K562 (cell line): ENCODE measurements at regions not wholly inside any gene's neighbourhood (a gene's known extent, or its start where the extent isn't known, plus 50 kb on each side); places are given as distances from the start of the nearest gene placed in this dataset.
A peak's percentile ranks its signal among the peaks of the same experiment; 100 is the strongest.

ENCODE experiments used
- ATAC-seq: fragments of 200-7000 bp; cut with Tn5 transposase; 3 replicates; pipeline ENCODE4 v1.9.1; 2020; ENCODE audit warnings: moderate library complexity
- BruUV-seq: library from RNA; stranded (reverse); fragments of 400-500 nt; replicated peaks from 2 replicates; lab custom pipeline; 2021; lab: Mats Ljungman, UMichigan
- CTCF ChIA-PET: fragments of 300-600 bp; formaldehyde crosslinking; extraction: SDS; loops from one replicate; lab custom pipeline; 2021; ENCODE audit warnings: low intra/inter-chr PET ratio; lab: Yijun Ruan, JAX
- POLR2A ChIA-PET: fragments of 300-600, 350-650 bp; sonication (Branson Sonifier 250); formaldehyde crosslinking; extraction: SDS; loops from one replicate; lab custom pipeline; 2021; ENCODE audit warnings: antibody characterized with exemption, inconsistent platforms; lab: Yijun Ruan, JAX
- DNase-seq, 4 experiments: peaks; one replicate each; pipeline versions ENCODE4 v3.0.0 to v3.0.0-alpha.2; 2011 to 2018; ENCODE audit warnings: low spot score in 3 of 4, mixed read lengths in 3 of 4; ENCODE audit errors: extremely low read depth in 1 of 4
- FAIRE-seq: peaks from 2 replicates; lab custom pipeline; 2011; peaks lifted over from hg19 to GRCh38; lab: Jason Lieb, UNC
- H2AFZ ChIP-seq: 2 replicates; pipeline ENCODE4 v1.6.0; 2011; ENCODE audit warnings: low read depth, low read length, control low read depth, inconsistent platforms
- H3K27ac ChIP-seq: fragments of 200-600 bp; 3 replicates; pipeline ENCODE4 v1.8.0; 2011; ENCODE audit warnings: low read depth, mild to moderate bottlenecking, control low read depth, inconsistent platforms, low read length, moderate library complexity, mixed read lengths; ENCODE audit errors: extremely low read depth
- H3K27me3 ChIP-seq, 2 experiments: fragments of 300-600 bp in 1 of 2; 2 replicates in 1 of 2; 3 replicates in 1 of 2; pipeline versions ENCODE4 v1.6.0 to v1.8.0; 2011; ENCODE audit warnings: inconsistent platforms in 2 of 2, low read length in 2 of 2, mild to moderate bottlenecking in 1 of 2, mixed read lengths in 1 of 2, moderate library complexity in 1 of 2; ENCODE audit not compliant: control insufficient read depth in 2 of 2, insufficient read depth in 2 of 2
- H3K36me3 ChIP-seq: fragments of 300-600 bp; 3 replicates; pipeline ENCODE4 v1.8.0; 2011; ENCODE audit warnings: mild to moderate bottlenecking, low read length, inconsistent platforms; ENCODE audit not compliant: control insufficient read depth, insufficient read depth
- H3K4me1 ChIP-seq, 2 experiments: fragments of 200-600 bp in 1 of 2; replicated peaks in 1 of 2; 2 replicates in 1 of 2; 3 replicates in 1 of 2; pipeline versions ENCODE4 v1.5.1 to v1.8.0; 2011; ENCODE audit warnings: inconsistent platforms in 2 of 2, low read length in 2 of 2, mild to moderate bottlenecking in 1 of 2, mixed read lengths in 1 of 2, moderate library complexity in 1 of 2; ENCODE audit not compliant: control insufficient read depth in 2 of 2, insufficient read depth in 2 of 2
- H3K4me2 ChIP-seq: 2 replicates; pipeline ENCODE4 v1.6.1; 2011; ENCODE audit warnings: low read length, control low read depth, inconsistent platforms, mixed read lengths; ENCODE audit not compliant: insufficient read depth
- H3K4me3 ChIP-seq: fragments of 200-600 bp; sonication (generic), shearing (Covaris generic); 2 replicates; pipeline ENCODE4 v1.5.1; 2016; ENCODE audit warnings: control low read depth, inconsistent platforms
- H3K79me2 ChIP-seq: fragments of 200-600 bp; 3 replicates; pipeline ENCODE4 v1.8.0; 2011; ENCODE audit warnings: low read length, inconsistent platforms; ENCODE audit not compliant: control insufficient read depth, insufficient read depth
- H3K9ac ChIP-seq, 2 experiments: 2 replicates each; pipeline versions ENCODE4 v1.6.0 to v1.6.1; 2011; ENCODE audit warnings: low read depth in 2 of 2, low read length in 2 of 2, control low read depth in 1 of 2, inconsistent platforms in 1 of 2, mild to moderate bottlenecking in 1 of 2, mixed read lengths in 1 of 2; ENCODE audit not compliant: insufficient read depth in 1 of 2
- H3K9me1 ChIP-seq: one replicate; pipeline ENCODE4 v1.6.0; 2011; ENCODE audit warnings: inconsistent platforms, mild to moderate bottlenecking, low read length, moderate library complexity; ENCODE audit not compliant: control insufficient read depth, insufficient read depth
- H3K9me3 ChIP-seq: replicated peaks from 2 replicates; pipeline ENCODE4 v1.5.1; 2011; ENCODE audit warnings: low read depth, low read length, inconsistent platforms; ENCODE audit not compliant: control insufficient read depth, insufficient read depth
- H4K20me1 ChIP-seq: replicated peaks from 2 replicates; pipeline ENCODE4 v1.6.1; 2011; ENCODE audit warnings: low read length, inconsistent platforms, mixed read lengths; ENCODE audit not compliant: control insufficient read depth, insufficient read depth
- BRF1 ChIP-seq: IDR thresholded peaks from 3 replicates; pipeline ENCODE4 v1.6.1; 2011; ENCODE audit warnings: borderline replicate concordance, mild to moderate bottlenecking; ENCODE audit not compliant: insufficient read length; ENCODE audit errors: extremely low read depth
- ERF ChIP-seq: fragments of 450-650 bp; formaldehyde crosslinking; IDR thresholded peaks from 2 replicates; pipeline ENCODE4 v1.4.0; 2020; ENCODE audit warnings: mild to moderate bottlenecking, mixed read lengths
- EWSR1 ChIP-seq: fragments of 450-650 bp; IDR thresholded peaks from 2 replicates; pipeline ENCODE4 v1.6.1; 2018; ENCODE audit warnings: borderline replicate concordance, mild to moderate bottlenecking, low read depth, moderate library complexity; ENCODE audit not compliant: partially characterized antibody
- L3MBTL2 ChIP-seq: fragments of 450-650 bp; IDR thresholded peaks from 2 replicates; pipeline ENCODE4 v1.6.1; 2016; ENCODE audit warnings: mild to moderate bottlenecking, moderate library complexity
- RBM25 ChIP-seq: fragments of 200-400 bp; formaldehyde crosslinking; IDR thresholded peaks from 2 replicates; pipeline ENCODE4 v1.6.1; 2018; ENCODE audit warnings: low read length, low read depth, moderate library complexity; ENCODE audit not compliant: severe bottlenecking
- ZNF23 ChIP-seq: fragments of 250-450 bp; sonication (Bioruptor Pico); IDR thresholded peaks from 2 replicates; pipeline ENCODE4 v1.4.0; 2020; ENCODE audit warnings: mild to moderate bottlenecking
- in situ Hi-C: fragments of 300-500 bp; cut with MboI; formaldehyde crosslinking; loops from 4 replicates; pipeline ENCODE4 v1.15.0; 2018; ENCODE audit warnings: inconsistent platforms, mixed read lengths
- intact Hi-C: fragments of 100-400 bp; cut with micrococcal nuclease; formaldehyde crosslinking; loops from 2 replicates; pipeline ENCODE4 v1.14.2; 2022
- TF ChIP-seq, protein P1 (sequence below): fragments of 450-650 bp; formaldehyde crosslinking; IDR thresholded peaks from 2 replicates; pipeline ENCODE4 v1.4.0; 2022; ENCODE audit warnings: missing genetic modification characterization

DNA sequence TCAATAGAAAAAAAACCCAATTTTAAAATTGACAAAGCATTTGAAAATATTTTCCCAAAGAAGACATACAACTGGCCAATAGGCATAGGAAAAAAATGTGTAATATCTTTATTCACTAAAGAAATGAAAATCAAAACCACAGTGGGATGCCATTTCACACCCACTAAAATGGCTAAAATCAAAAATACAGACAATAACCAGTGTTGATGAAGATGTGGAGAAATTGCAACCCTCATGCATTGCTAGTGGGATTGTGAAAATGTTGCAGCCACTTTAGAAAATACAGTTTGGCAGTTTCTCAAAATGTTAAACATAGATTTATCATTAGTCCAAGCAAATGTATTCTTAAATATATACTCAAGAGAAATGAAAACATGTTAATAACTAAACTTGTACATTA is 315.1 kb upstream of the GPR149 start:
- DNase-seq, result no peak
- POLR2A ChIA-PET, result no interaction called here
- Histone ChIP-seq H3K4me2 (no peak overlapping the region), H3K79me2 (no peaks in the 10 kb centered on the region), H3K36me3 (no peaks in the 10 kb centered on the region), H3K4me1 (no peaks in the 10 kb centered on the region; a peak in 2 of 5 replicates), H3K4me3 (no peak overlapping the region), H3K9ac (no peak overlapping the region), H3K27ac (no peak overlapping the region), H4K20me1 (no peaks in the 10 kb centered on the region), H3K27me3 (no peaks in the 10 kb centered on the region), H3K9me1 (no peaks in the 10 kb centered on the region), H2AFZ (no peak overlapping the region), H3K9me3 (no peaks in the 10 kb centered on the region)
- TF ChIP-seq EWSR1 (no peak), ERF (no peak), ZNF23 (CRISPR knock-in tag) (no peak), RBM25 (peak; percentile 99), BRF1 (no peak), L3MBTL2 (no peak)
- TF ChIP-seq, protein P1, sequence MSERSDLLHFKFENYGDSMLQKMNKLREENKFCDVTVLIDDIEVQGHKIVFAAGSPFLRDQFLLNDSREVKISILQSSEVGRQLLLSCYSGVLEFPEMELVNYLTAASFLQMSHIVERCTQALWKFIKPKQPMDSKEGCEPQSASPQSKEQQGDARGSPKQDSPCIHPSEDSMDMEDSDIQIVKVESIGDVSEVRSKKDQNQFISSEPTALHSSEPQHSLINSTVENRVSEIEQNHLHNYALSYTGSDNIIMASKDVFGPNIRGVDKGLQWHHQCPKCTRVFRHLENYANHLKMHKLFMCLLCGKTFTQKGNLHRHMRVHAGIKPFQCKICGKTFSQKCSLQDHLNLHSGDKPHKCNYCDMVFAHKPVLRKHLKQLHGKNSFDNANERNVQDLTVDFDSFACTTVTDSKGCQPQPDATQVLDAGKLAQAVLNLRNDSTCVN (CRISPR knock-in tag), result no peak
- ATAC-seq, result no peak
- FAIRE-seq, result no peak
- BruUV-seq, result no TSS peak
- intact Hi-C loops, result no loop called here
- CTCF ChIA-PET, result no interaction called here
- in situ Hi-C loops, result no loop called here
